Endometrial microvascular endothelial cells (primary cell): ENCODE measurements at regions not wholly inside any gene's neighbourhood (a gene's known extent, or its start where the extent isn't known, plus 50 kb on each side); places are given as distances from the start of the nearest gene placed in this dataset.

ENCODE experiments used
- in situ Hi-C: cut with HindIII; loops from 2 replicates; pipeline ENCODE4 v1.10.0; 2017; ENCODE audit warnings: low sequenced_read_pairs, low pct_unique_long_range_greater_than_20kb; ENCODE audit errors: inconsistent ontology term

- in situ Hi-C loops, result no loop called here
These were observed 1325.8 kb downstream of the TBC1D22A start for GRCh38 chr22:48088251-48088650.

GRCh38 chr22:48085901-48086645 lies 1323.6 kb downstream of the TBC1D22A start:
- in situ Hi-C loops, result no loop called here

DNA sequence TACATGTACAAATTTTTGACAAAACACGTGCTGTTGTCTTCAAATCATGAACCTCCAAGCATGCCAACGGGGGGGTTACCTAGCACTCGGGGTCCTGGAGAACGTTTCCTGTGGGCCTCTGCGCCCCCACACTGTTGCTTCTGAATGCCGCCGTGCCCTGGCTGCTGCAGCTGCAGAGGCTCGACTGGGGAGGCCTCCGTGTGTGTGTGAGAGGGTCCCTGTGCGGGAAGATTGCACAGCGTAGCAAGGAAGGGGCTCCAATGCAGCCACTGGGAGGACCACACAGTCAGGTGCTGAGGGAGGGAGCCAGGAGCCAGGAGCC lies 1322.2 kb downstream of the TBC1D22A start:
- in situ Hi-C loops, result no loop called here

GRCh38 chr22:48084041-48084728 lies 1321.7 kb downstream of the TBC1D22A start:
- in situ Hi-C loops, result no loop called here

GRCh38 chr22:48083502-48083901 lies 1321.1 kb downstream of the TBC1D22A start:
- in situ Hi-C loops, result no loop called here

DNA sequence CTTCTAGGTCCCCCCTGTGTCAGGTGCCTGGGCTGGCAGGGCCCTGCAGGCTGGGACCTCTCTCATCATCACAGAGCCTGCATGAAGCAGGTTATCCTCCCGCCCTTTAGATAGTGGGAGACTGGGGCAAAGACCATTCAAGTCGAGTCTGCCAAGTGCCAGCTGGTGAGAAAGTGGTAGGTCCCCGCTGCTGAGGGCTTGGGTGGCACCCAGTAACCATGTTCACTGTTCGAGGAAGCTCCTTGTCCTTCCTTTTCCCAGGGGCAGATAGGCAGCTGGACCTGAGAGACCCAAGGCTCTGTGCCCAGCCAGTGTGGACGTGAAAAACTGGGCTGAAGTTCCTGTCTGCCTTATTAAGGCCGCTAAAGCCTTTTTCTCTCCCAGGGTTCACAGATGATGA lies 1319.8 kb downstream of the TBC1D22A start:
- in situ Hi-C loops, result no loop called here

DNA sequence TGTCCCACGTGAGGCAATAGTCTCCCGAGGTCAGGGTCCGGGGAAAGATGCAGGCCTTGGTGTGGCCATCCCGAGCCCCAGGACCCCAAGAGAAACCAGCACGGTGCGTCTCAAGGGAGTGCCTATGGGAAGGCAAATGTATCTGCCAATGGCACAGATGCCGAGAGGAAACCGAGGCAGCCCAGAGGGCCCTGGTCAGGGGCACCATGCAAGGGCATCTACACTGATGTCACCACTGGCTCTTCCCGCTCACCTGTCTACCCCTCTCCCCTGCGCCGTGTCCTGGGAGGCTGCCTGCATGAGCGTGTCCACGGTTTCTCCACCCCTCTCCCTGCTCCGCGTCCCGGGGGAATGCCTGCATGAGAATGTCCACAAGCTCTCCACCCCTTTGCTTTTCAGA lies 1318.8 kb downstream of the TBC1D22A start:
- in situ Hi-C loops, result no loop called here

- in situ Hi-C loops, result no loop called here
These were observed 1318.1 kb downstream of the TBC1D22A start for GRCh38 chr22:48080316-48081165.

DNA sequence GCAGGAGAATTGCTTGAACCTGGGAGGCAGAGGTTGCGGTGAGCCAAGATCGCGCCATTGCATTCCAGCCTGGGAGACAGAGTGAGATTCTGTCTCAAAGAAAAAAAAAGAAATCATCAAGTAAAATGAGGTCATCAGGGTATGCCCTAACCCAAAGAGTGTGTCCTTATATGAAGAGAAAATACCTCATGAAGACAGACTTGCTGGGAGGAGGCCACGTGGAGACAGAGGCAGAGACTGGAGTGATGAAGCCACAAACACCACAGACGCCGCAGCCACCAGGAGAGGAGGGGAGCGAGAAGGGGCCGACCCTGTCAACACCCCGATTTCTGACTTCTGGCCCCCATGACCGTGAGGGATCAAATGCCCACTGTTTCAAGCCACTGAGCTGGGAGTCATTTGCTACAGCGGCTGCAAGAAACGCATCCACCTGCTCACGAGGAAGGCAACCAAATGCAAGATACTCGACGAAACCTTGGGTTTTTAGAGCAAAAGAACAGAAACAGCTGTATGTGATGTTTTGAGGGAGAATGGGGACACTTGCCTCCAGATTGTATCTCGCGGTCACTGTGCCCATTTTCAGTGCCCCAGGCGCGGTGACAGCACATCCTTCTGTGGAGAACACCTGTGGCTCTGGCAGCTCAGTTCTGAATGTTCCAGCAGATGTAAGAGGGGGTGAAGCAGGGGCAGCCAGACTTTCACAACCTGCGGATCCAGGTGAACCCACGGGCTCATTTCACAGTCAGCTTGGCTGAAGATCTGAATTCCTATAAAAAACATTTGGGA lies 1317.2 kb downstream of the TBC1D22A start:
- in situ Hi-C loops, result no loop called here

GRCh38 chr22:48078825-48079224 lies 1316.4 kb downstream of the TBC1D22A start:
- in situ Hi-C loops, result no loop called here

DNA sequence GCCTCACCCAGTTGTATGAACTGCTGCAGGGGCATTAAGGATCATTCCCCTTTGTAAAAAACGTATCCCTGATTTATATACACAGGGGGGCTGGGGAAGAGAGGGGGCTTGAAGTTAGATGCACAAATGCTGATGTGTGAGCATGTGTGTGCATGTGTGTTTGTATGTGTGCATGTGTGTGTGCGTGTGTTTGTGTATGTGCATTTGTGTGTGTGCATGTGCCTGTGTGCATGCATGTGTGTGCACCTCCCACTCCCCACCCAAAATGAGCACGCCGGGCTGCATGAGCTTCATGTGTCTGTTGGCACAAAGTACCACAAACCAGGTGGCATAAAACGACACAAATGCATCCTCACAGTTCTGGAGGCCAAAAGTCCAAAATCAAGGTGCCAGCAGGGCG lies 1315.2 kb downstream of the TBC1D22A start:
- in situ Hi-C loops, result no loop called here

- in situ Hi-C loops, result no loop called here
These were observed 1313.6 kb downstream of the TBC1D22A start for GRCh38 chr22:48076008-48076407.

GRCh38 chr22:48075604-48076003 lies 1313.2 kb downstream of the TBC1D22A start:
- in situ Hi-C loops, result no loop called here

DNA sequence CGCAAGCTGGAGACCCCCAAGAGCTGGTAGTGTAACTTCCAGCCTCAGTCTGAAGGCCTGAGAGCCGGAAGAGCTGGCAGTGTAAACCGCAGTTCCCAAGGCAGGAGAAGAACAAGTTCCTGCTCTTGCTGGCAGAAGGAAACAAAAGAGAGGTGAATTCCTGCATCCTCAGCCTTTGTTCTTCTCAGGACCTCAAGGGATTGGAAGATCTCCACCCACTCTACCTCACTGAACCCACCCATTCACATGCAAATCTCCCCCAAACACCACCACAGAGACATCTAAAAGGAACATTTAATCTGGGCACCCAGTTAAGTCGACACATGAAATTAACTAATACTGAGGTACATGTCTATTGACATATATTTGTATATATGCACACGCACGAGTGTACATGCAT lies 1310.3 kb downstream of the TBC1D22A start:
- in situ Hi-C loops, result no loop called here

DNA sequence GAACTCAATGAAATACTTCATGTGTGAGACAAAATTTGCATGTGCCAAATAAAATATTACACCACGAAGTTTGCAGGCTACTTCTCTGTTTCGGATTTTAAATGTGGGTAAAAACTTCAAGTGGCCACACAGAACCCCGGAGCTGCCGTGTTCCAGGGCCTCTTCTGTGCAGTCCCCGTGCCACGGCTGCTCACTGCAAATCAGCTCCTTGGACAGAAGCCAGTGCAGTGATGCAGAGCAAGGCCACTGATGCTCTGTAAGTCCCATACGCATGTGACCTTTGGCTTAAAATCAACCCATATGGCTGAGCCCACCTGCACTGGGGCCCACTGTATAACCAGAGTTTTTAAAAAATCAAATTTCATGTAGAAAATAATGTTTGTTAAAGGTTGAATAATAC lies 1309.4 kb downstream of the TBC1D22A start:
- in situ Hi-C loops, result no loop called here

DNA sequence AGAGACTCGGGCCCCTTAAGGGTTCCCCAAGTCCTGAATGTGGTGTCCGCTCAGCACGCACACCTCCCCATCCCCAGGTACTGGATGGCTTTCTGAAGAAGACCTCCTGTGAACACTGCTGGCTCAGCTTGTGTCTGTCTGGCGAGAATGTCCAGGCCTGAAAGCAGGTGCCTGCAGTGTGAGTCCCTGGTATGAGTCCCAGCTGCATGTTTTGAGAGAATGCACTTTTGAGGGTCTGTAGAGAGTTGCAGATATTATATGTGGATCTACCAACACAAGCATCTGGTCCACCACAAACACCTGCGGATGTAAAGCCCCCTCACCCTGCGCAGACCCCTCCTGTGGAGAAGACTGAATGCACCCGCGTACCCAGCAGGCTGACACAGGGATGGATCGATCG lies 1308.9 kb downstream of the TBC1D22A start:
- in situ Hi-C loops, result no loop called here

DNA sequence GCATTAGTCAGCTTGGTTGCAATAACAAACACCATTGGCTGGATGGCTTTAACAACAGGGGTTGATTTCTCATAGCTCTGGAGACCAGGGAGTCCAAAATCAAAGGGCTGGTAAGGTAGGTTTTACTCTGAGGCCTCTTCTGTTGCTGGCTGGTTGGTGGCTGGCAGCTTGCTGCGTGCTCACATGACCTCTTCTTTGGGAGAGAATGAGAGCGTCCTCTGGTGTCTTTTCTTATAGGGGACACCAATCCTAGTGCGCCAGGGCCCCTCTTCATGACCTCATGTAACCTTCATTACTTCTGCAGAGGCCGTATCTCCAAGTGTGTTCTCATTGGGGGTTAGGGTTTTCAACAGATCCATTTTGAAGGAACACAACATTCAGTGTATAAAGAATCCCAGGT lies 1308.3 kb downstream of the TBC1D22A start:
- in situ Hi-C loops, result no loop called here

- in situ Hi-C loops, result no loop called here
These were observed 1307.6 kb downstream of the TBC1D22A start for GRCh38 chr22:48070083-48070482.

GRCh38 chr22:48069256-48069655 lies 1306.8 kb downstream of the TBC1D22A start:
- in situ Hi-C loops, result no loop called here
